22Rv1 (cell line): ENCODE measurements at regions not wholly inside any gene's neighbourhood (a gene's known extent, or its start where the extent isn't known, plus 50 kb on each side); places are given as distances from the start of the nearest gene placed in this dataset.

Source experiments
- CTCF ChIP-seq: fragments of 450-650 bp; IDR thresholded peaks from 2 replicates; pipeline ENCODE4 v1.5.1; 2017; ENCODE audit warnings: mild to moderate bottlenecking
- ZFX ChIP-seq: fragments of 450-650 bp; IDR thresholded peaks from 2 replicates; pipeline ENCODE4 v1.6.1; 2017; ENCODE audit warnings: antibody characterized with exemption, borderline replicate concordance

DNA sequence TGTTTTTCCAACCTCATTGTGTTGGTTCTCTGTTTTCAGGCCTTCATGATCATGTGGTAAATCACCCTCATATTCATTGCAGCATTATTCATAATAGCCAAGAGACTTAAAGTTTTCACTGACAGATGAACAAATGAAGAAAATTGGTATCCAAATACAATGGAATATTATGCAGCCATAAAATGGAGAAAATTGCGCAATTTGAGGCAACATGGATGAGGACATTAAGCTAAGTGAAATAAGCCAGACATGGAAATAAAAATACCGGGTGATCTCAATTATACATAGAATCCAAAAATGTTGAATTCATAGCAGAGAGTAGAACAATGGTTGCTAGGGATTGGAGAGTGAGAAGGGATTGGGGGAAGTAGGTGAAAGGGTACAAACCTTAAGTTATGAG lies 491.9 kb upstream of the KCNMB2 start:
- TF ChIP-seq CTCF (no peak), ZFX (no peak)
